ENCODE measurements at regions not wholly inside any gene's neighbourhood (a gene's known extent, or its start where the extent isn't known, plus 50 kb on each side); places are given as distances from the start of the nearest gene placed in this dataset.

GRCh38 chr3:3551981-3552380 is 247.2 kb upstream of the LRRN1 start:
- no peak for TF ChIP-seq POLR2A (IDR thresholded peaks at IDR 0.05; ENCODE audit: low read depth, low read length)
- FAIRE-seq = no peak

DNA sequence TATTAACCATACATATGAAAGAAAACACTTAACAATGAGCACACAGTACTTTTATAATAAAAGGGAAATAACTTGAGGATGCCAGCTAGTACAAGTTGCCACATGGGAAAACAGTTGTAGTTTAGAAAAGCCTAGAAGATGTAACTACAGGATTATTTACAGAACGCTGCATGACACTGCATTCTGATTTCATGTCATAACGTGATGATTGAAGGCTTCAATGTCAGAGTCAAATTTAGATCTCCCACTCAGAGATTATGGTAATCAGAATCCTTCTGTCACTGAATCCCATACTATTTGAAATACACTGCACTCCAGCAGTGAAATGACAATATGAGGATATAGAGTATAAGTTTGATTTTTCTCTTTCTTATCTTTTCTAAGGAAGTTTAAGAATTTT is 253.9 kb upstream of the LRRN1 start:
- no peak for TF ChIP-seq POLR2A (IDR thresholded peaks at IDR 0.05; ENCODE audit: low read depth, low read length)
- DNase-seq (ENCODE audit: insufficient read length, low spot score) = no peak
- no peak for FAIRE-seq

More at GRCh38 chr3:3551981-3552380, 247.2 kb upstream of the LRRN1 start:
- no peak for DNase-seq (ENCODE audit: insufficient read length, low spot score)

DNA sequence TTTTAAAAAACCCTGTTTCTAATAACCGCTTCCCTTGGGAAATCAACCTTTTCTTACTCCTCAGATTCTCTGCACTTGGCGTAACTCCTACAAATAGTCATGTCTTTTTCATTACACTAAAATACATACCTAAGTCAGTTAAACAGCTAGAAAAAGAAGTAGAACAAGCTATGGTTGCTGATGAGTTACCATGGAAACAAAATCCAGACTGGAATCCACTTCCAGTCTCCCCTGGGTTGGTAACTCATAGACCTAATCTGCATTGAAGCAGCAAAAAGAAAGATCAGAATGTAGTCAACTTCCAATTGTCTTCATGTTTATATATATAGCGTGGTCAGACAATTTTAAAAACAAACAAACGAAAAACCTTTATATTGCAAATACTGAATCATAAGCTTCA is 260.8 kb upstream of the LRRN1 start:
- DNase-seq (ENCODE audit: insufficient read length, low spot score) = no peak
- no peak for FAIRE-seq
- TF ChIP-seq POLR2A (IDR thresholded peaks at IDR 0.05; ENCODE audit: low read depth, low read length) = no peak

GRCh38 chr3:3532508-3532907 is 266.7 kb upstream of the LRRN1 start:
- no peak for TF ChIP-seq POLR2A (IDR thresholded peaks at IDR 0.05; ENCODE audit: low read depth, low read length)
- no peak for DNase-seq (ENCODE audit: insufficient read length, low spot score)
- no peak for FAIRE-seq

DNA sequence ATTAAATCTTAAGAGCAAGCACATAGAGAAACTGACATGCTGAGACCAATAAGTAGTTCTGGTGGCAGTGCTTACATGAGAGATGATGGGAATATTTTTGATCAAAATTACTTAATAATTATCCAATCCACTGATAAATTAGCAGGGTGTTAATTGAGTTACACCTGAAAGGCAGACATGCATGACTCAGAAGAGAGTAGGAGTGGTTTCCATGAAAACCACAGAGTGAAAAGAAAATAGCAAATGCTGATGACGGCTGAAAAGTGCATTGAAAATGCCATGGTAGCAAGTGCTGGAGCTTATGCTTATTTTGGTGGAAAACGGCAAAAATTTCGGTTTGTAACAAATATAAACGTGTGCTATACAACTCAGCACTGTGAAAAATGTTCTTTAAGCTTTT is 267.8 kb upstream of the LRRN1 start:
- DNase-seq (ENCODE audit: insufficient read length, low spot score) = no peak
- no peak for TF ChIP-seq POLR2A (IDR thresholded peaks at IDR 0.05; ENCODE audit: low read depth, low read length)
- no peak for FAIRE-seq

DNA sequence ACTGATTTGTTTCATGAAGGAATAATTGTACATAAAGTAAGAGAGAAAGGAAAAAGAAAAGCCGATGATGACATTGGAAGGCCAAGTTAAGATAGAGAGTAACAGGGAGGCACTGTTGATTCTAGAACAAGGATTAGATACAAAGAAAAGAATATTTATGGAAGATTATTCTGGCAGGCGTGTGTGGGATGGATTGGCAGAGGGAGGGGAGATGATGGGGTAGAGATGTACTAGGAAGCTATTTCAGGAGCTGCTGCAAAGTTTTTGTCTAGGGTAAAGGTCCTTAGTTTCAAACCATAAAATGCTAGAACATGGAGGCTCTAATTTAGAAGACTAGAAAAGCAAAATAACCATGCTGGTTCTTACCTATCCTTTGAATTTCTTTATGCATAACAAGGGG is 280.0 kb upstream of the LRRN1 start:
- FAIRE-seq (no peak), DNase-seq (ENCODE audit: insufficient read length, low spot score) (no peak)
- TF ChIP-seq POLR2A (IDR thresholded peaks at IDR 0.05; ENCODE audit: low read depth, low read length) = no peak

- no peak for FAIRE-seq
- TF ChIP-seq POLR2A (IDR thresholded peaks at IDR 0.05; ENCODE audit: low read depth, low read length) = no peak
- DNase-seq (ENCODE audit: insufficient read length, low spot score) = no peak
Observed at GRCh38 chr3:3516996-3517395, 282.2 kb upstream of the LRRN1 start.

DNA sequence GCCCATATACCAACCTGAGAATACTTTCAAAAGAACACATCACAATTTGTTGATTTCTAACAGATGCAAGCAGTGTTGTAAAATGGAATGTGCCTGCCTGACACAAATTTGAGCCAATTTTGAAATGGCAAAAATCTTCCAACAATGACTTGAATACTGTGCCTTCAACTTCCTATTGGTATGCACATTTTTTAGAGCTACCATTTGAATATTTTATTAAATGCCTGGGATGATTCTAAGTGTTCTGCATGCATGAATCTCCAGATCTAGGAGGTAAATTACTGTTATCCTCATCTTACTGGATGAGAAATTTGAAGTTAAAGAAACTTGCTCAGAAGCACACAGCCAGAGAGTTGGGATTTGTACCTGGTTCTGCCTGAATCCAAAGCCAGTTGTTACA is 282.8 kb upstream of the LRRN1 start:
- TF ChIP-seq POLR2A (IDR thresholded peaks at IDR 0.05; ENCODE audit: low read depth, low read length) = no peak
- FAIRE-seq = no peak

GRCh38 chr3:3509665-3510064 is 289.6 kb upstream of the LRRN1 start:
- DNase-seq (ENCODE audit: insufficient read length, low spot score) = no peak
- FAIRE-seq = no peak
- no peak for TF ChIP-seq POLR2A (IDR thresholded peaks at IDR 0.05; ENCODE audit: low read depth, low read length)

More for the DNA sequence above, 282.8 kb upstream of the LRRN1 start:
- DNase-seq (ENCODE audit: insufficient read length, low spot score) = no peak

DNA sequence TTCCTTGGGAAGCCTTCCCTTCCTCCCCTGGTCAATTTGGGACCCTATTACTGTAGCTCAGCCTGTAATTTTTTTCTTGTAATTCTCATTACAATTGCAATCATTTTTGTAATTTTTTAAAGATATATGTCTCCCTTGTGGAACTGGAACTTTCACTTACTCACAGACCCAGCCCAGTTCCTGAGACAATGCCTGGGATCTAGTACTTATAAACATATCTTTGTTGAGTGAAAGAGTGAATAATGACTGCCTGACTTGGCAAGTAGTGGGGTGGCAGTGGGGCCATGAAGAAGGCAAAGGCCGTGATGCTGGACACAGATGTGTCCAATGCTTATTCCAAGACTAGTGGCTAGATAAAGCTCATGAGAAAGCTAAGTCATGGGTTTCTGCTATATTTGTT is 294.5 kb upstream of the LRRN1 start:
- no peak for DNase-seq (ENCODE audit: insufficient read length, low spot score)
- no peak for FAIRE-seq
- TF ChIP-seq POLR2A (IDR thresholded peaks at IDR 0.05; ENCODE audit: low read depth, low read length) = no peak

DNA sequence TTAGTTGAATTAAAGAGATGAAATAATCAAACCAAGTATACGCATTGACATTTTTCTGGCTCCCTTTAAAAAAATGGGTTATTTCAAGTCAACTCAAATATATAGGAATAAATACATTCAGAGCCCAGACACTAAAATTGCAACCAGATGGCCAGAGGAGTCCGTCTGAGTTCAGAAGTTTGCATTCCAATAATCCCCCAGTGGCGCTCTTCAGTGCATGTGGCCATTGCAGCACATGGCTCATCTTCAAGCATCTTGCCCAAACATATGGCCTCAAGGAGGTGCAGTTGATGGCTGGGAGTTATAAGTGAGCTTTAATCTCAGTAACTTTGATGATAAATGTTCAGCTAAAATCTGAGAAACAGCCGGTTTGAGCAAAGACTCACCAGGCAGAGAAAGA is 295.8 kb upstream of the LRRN1 start:
- DNase-seq (ENCODE audit: insufficient read length, low spot score) (no peak), FAIRE-seq (no peak)
- no peak for TF ChIP-seq POLR2A (IDR thresholded peaks at IDR 0.05; ENCODE audit: low read depth, low read length)

DNA sequence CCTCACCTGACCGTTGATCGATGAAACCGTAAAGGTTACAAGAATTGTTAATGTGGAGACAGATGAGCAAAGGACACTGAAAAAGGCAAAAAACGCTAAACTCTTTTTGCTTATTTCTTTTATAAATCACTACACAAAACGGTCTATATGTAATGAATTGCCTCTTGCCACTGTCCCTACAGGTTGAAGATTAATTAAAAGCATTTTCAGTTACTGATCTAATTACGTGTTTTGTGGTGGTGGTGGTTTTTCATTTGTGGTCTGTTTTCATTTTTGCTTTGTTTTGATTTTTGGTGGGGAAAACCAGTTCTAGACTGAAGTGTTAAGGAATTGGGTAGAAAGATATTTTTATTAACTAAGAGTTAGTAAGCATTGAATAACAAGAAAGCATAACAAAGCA is 299.2 kb upstream of the LRRN1 start:
- FAIRE-seq (no peak), DNase-seq (ENCODE audit: insufficient read length, low spot score) (no peak)
- TF ChIP-seq POLR2A (IDR thresholded peaks at IDR 0.05; ENCODE audit: low read depth, low read length) = no peak

- FAIRE-seq (no peak), DNase-seq (ENCODE audit: insufficient read length, low spot score) (no peak)
- no peak for TF ChIP-seq POLR2A (IDR thresholded peaks at IDR 0.05; ENCODE audit: low read depth, low read length)
Observed at GRCh38 chr3:3499012-3499562, 300.1 kb upstream of the LRRN1 start.

- TF ChIP-seq POLR2A (IDR thresholded peaks at IDR 0.05; ENCODE audit: low read depth, low read length) = no peak
- FAIRE-seq = no peak
- no peak for DNase-seq (ENCODE audit: insufficient read length, low spot score)
Observed at GRCh38 chr3:3495611-3496010, 303.6 kb upstream of the LRRN1 start.

DNA sequence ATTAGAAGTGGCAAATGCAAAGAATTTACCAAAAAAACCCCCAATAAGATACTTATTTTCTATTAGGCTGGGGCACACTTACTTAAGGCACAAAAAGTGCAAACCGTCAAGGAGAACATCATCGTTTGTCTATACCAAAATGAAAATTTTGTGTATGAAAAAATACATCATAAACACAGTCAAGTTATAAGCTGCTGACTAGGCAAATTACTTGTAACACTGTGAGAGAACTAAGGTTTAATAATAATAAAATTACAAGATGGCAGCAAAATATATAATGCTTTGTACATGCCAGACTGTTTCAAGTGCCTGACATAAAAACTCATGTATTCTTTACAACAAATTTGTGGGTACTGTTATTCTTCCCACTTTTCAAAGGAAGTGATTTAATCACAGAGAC is 297.2 kb upstream of the CRBN start:
- DNase-seq (ENCODE audit: insufficient read length, low spot score) (no peak), FAIRE-seq (no peak)
- TF ChIP-seq POLR2A (IDR thresholded peaks at IDR 0.05; ENCODE audit: low read depth, low read length) = no peak

DNA sequence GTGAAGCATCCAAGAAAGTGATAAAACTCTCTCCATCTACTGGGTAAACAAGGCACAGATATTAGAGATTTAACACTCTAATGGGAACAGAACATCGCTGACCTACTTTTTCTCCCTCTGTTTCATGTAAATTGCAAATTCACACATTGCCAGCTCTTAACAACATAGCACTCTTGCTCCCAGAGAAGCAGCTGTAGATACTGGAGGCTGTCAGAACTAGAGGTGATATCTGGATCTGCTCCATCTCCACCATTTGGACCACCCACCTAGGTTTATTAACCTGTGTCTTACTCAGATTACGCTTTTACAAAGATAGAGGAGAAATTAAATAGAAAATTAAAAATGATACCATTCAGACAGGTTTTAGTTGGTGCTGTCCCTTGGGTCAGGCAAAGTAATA is 289.1 kb upstream of the CRBN start:
- TF ChIP-seq POLR2A (IDR thresholded peaks at IDR 0.05; ENCODE audit: low read depth, low read length) = no peak
- DNase-seq (ENCODE audit: insufficient read length, low spot score) (no peak), FAIRE-seq (no peak)

Data from H54 (cell line).